CD4-positive, alpha-beta T cell (primary cell): ENCODE measurements at regions not wholly inside any gene's neighbourhood (a gene's known extent, or its start where the extent isn't known, plus 50 kb on each side); places are given as distances from the start of the nearest gene placed in this dataset.
"Not testable (repeated sequence)": the region's sequence is repeated elsewhere in the genome, so short reads cannot be mapped to it uniquely, and the experiment has no call there.

ENCODE experiments used
- ATAC-seq: fragments of 200-7000 bp; cut with Tn5 transposase; one replicate; pipeline ENCODE4 v1.10.0; 2022; ENCODE audit warnings: mild to moderate bottlenecking; ENCODE audit not compliant: poor library complexity
- CTCF ChIA-PET: fragments of 350-600 bp; sonication (Branson Sonifier 250); formaldehyde crosslinking; loops from one replicate; lab custom pipeline; 2021; ENCODE audit warnings: antibody characterized with exemption, inconsistent platforms; lab: Charles Lee
- POLR2A ChIA-PET: fragments of 350-600 bp; sonication (Branson Sonifier 250); formaldehyde crosslinking; loops from one replicate; lab custom pipeline; 2021; ENCODE audit warnings: antibody characterized with exemption, inconsistent platforms; lab: Charles Lee
- DNase-seq, 14 experiments: peaks; one replicate each; pipeline ENCODE4 v3.0.0-alpha.2; 2013 to 2020; ENCODE audit warnings: mixed read lengths in 2 of 14
- H3K27ac ChIP-seq, 2 donors: one replicate each; pipeline versions ENCODE4 v1.5.1 to v1.7.0; 2013; ENCODE audit warnings: low read length in 2 of 2, low read depth in 1 of 2, mild to moderate bottlenecking in 1 of 2
- H3K27me3 ChIP-seq, 2 experiments: 1 replicate in 1 of 2; 2 replicates in 1 of 2; pipeline versions ENCODE4 v1.6.1 to v1.7.0; 2013; ENCODE audit warnings: low read length in 2 of 2, control low read depth in 1 of 2, mild to moderate bottlenecking in 1 of 2, moderate library complexity in 1 of 2; ENCODE audit not compliant: insufficient read depth in 2 of 2, control insufficient read depth in 1 of 2
- H3K36me3 ChIP-seq: one replicate; pipeline ENCODE4 v1.6.1; 2013; ENCODE audit warnings: low read length, control low read depth; ENCODE audit not compliant: insufficient read depth
- H3K4me1 ChIP-seq: one replicate; pipeline ENCODE4 v1.6.1; 2013; ENCODE audit warnings: low read length, control low read depth; ENCODE audit not compliant: insufficient read depth
- H3K4me3 ChIP-seq: one replicate; pipeline ENCODE4 v1.5.1; 2013; ENCODE audit warnings: mild to moderate bottlenecking, low read length, moderate library complexity
- H3K9me3 ChIP-seq, 2 experiments: 1 replicate in 1 of 2; 2 replicates in 1 of 2; pipeline versions ENCODE4 v1.6.1 to v1.7.0; 2013; ENCODE audit warnings: low read length in 2 of 2, mild to moderate bottlenecking in 2 of 2, control low read depth in 1 of 2, moderate library complexity in 1 of 2; ENCODE audit not compliant: control insufficient read depth in 1 of 2, insufficient read depth in 1 of 2
- H3K27ac Mint-ChIP-seq: one replicate; pipeline ENCODE4 v1.8.0; 2020; ENCODE audit warnings: mixed read lengths
- H3K27me3 Mint-ChIP-seq: one replicate; pipeline ENCODE4 v1.8.0; 2021; ENCODE audit warnings: mixed read lengths
- H3K36me3 Mint-ChIP-seq: one replicate; pipeline ENCODE4 v1.8.0; 2021; ENCODE audit warnings: low read depth, mixed read lengths
- H3K4me1 Mint-ChIP-seq: one replicate; pipeline ENCODE4 v1.8.0; 2021; ENCODE audit warnings: low read depth, mixed read lengths
- H3K4me3 Mint-ChIP-seq: one replicate; pipeline ENCODE4 v1.8.0; 2020; ENCODE audit warnings: mild to moderate bottlenecking, mixed read lengths
- H3K9me3 Mint-ChIP-seq: one replicate; pipeline ENCODE4 v1.8.0; 2020; ENCODE audit warnings: mixed read lengths
- intact Hi-C, 2 experiments: fragments of 100-400 bp; cut with DNase I in 1 of 2; cut with micrococcal nuclease in 1 of 2; formaldehyde crosslinking; loops; one replicate each; pipeline versions ENCODE4 v1.15.1 to v1.9.0; 2023 to 2025; cut with DNase I, micrococcal nuclease
- TF ChIP-seq, protein P1 (sequence below): fragments of 200-600 bp; IDR thresholded peaks from one replicate; pipeline ENCODE4 v1.8.0; 2022; ENCODE audit warnings: antibody characterized with exemption, mild to moderate bottlenecking

DNA sequence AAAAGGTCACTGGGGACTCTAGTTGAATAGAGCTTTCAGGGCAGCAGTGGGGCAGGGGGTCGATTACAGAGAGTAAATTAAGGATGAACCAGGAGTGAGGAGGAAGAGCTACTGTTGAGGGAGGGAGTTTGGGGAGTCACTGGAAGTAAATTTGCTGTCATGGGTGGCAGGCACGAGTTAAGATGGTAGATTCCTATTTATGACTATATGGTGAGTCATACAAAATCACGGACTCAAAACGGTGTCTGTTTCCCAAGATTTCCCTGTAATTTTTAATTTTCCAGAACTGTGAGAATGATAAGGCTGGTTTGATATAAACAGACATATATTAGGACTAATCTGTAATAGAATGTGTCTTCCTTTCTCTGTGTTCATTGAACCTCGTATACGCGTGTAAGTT, 287.6 kb upstream of the GOT2 start:
- Histone ChIP-seq H3K9me3 (peaks cover 0 to 7% of the 10 kb centered on the region in 2 experiments), H3K4me1 (no peaks in the 10 kb centered on the region), H3K27me3 (no peaks in the 10 kb centered on the region), H3K27ac (no peak overlapping the region), H3K36me3 (no peaks in the 10 kb centered on the region), H3K4me3 (no peak overlapping the region)
- POLR2A ChIA-PET = no interaction called here
- Mint-ChIP-seq H3K4me1 (no peaks in the 10 kb centered on the region), H3K4me3 (no peak overlapping the region), H3K27ac (no peak overlapping the region), H3K36me3 (no peaks in the 10 kb centered on the region), H3K9me3 (peaks cover 3% of the 10 kb centered on the region), H3K27me3 (no peaks in the 10 kb centered on the region)
- CTCF ChIA-PET = no interaction called here
- DNase-seq (no peak), ATAC-seq (no peak)
- intact Hi-C loops = no loop called here
- TF ChIP-seq, protein P1, sequence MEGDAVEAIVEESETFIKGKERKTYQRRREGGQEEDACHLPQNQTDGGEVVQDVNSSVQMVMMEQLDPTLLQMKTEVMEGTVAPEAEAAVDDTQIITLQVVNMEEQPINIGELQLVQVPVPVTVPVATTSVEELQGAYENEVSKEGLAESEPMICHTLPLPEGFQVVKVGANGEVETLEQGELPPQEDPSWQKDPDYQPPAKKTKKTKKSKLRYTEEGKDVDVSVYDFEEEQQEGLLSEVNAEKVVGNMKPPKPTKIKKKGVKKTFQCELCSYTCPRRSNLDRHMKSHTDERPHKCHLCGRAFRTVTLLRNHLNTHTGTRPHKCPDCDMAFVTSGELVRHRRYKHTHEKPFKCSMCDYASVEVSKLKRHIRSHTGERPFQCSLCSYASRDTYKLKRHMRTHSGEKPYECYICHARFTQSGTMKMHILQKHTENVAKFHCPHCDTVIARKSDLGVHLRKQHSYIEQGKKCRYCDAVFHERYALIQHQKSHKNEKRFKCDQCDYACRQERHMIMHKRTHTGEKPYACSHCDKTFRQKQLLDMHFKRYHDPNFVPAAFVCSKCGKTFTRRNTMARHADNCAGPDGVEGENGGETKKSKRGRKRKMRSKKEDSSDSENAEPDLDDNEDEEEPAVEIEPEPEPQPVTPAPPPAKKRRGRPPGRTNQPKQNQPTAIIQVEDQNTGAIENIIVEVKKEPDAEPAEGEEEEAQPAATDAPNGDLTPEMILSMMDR = no peak

DNA sequence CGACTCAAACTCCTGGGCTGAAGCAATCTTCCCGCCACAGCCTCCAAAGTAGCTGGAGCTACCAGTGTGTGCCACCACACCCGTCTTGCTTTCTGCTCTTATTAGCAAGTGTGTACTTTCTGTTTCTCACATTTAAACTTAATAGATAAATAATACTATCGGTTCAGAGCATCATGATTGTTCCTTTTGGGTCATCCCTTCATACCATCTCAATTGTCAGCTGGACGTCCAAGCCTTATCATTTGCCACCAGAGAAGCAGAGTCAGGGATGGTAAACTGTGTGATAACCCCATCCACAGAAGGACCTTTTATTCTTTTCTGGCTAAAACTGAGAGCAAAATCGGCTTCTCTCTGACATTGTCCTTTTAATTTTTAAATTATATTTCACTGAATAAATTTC, 279.8 kb upstream of the GOT2 start:
- intact Hi-C loops = no loop called here
- Mint-ChIP-seq H3K36me3 (no peaks in the 10 kb centered on the region), H3K4me1 (no peaks in the 10 kb centered on the region), H3K4me3 (no peak overlapping the region), H3K27me3 (no peaks in the 10 kb centered on the region), H3K9me3 (no peaks in the 10 kb centered on the region), H3K27ac (no peak overlapping the region)
- Histone ChIP-seq H3K27ac (no peak overlapping the region), H3K4me1 (no peaks in the 10 kb centered on the region), H3K27me3 (peaks cover 0 to 3% of the 10 kb centered on the region in 2 experiments), H3K36me3 (no peaks in the 10 kb centered on the region), H3K9me3 (no peaks in the 10 kb centered on the region), H3K4me3 (no peak overlapping the region)
- TF ChIP-seq, protein P1 = no peak
- ChIA-PET POLR2A (no interaction called here), CTCF (no interaction called here)
- ATAC-seq = no peak
- no peak for DNase-seq

DNA sequence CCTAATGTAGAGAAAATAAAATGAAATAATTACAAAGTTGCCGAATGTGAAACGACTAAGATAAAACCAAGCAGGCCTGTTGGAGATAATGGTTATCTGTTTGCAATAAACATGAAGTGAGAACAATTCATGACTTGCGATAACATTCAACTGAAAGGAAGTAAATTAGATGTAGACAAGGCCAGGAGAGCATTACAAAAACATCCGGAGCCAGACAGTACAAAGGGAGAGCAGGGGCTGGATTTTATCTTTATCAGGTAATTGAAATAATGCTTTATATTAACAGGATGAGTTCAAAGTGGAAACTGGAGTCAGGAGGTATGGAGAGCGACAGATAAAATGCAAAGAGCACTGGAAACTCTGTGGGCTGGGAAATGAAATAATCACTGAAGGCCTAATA, 265.6 kb upstream of the GOT2 start:
- H3K27me3 ChIP-seq = no peaks in the 10 kb centered on the region
- Mint-ChIP-seq H3K4me3 (no peak overlapping the region), H3K27ac (no peak overlapping the region), H3K36me3 (no peaks in the 10 kb centered on the region), H3K9me3 (no peaks in the 10 kb centered on the region), H3K27me3 (no peaks in the 10 kb centered on the region), H3K4me1 (no peaks in the 10 kb centered on the region)
- H3K9me3 ChIP-seq = no peaks in the 10 kb centered on the region
- no peaks in the 10 kb centered on the region for H3K36me3 ChIP-seq
- ChIA-PET POLR2A (no interaction called here), CTCF (no interaction called here)
- DNase-seq = no peak
- no peaks in the 10 kb centered on the region for H3K4me1 ChIP-seq
- H3K27ac ChIP-seq = no peak overlapping the region
- intact Hi-C loops = no loop called here
- TF ChIP-seq, protein P1 = no peak
- H3K4me3 ChIP-seq = no peak overlapping the region
- ATAC-seq = no peak

DNA sequence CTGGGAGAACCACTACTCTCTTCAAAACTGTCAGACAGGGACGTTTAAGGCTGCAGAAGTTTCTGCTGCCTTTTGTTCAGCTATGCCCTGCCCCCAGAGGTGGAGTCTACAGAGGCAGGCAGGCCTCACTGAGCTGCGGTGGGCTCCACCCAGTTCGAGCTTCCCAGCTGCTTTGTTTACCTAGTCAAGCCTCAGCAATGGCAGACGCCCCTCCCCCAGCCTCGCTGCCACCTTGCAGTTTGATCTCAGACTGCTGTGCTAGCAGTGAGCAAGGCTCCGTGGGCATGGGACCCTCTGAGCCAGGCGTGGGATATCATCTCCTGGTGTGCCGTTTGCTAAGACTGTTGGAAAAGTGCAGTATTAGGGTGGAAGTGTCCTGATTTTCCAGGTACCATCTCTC, 258.6 kb upstream of the GOT2 start:
- H3K4me3 Mint-ChIP-seq, ATAC-seq, H3K36me3 Mint-ChIP-seq, H3K9me3 ChIP-seq, H3K27me3 ChIP-seq, H3K4me3 ChIP-seq, H3K36me3 ChIP-seq, intact Hi-C loops, H3K27ac ChIP-seq, H3K4me1 ChIP-seq, H3K4me1 Mint-ChIP-seq, H3K27ac Mint-ChIP-seq, CTCF ChIA-PET, H3K27me3 Mint-ChIP-seq, POLR2A ChIA-PET: not testable (repeated sequence)
- peaks cover 12% of the 10 kb centered on the region for H3K9me3 Mint-ChIP-seq
- peak in 1 of 14 experiments; percentile 7 for DNase-seq

DNA sequence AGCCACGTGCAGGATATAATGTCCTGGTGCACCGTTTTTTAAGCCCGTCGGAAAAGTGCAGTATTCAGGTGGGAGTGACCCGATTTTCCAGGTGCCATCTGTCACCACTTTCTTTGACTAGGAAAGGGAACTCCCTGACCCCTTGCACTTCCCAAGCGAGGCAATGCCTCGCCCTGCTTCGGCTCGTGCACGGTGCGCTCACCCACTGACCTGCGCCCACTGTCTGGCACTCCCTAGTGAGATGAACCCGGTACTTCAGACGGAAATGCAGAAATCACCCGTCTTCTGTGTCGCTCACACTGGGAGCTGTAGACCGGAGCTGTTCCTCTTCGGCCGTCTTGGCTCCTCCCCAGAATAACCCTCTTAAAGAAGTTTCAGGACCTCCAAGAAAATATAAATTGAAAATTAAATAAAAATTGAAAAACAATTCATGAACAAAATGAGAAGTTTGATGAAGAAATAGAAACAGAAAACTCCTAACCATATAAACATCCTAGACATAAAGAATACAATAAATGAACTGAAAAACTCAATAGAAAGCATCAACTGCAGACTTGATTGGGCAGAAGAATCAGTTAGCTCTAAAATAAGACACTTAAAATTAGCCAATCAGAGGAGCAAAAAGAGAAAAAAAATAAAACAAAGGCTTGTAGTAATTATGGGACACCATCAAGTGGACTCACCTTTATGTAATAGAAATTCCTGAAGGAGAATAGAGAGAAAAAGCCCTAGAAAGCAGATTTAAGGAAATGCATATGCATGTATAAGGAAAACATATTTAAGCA, 249.3 kb upstream of the GOT2 start:
- CTCF ChIA-PET, H3K27ac ChIP-seq, H3K27ac Mint-ChIP-seq: not testable (repeated sequence)

More for the DNA sequence above, 249.3 kb upstream of the GOT2 start:
- H3K27me3 ChIP-seq, H3K9me3 Mint-ChIP-seq, POLR2A ChIA-PET, ATAC-seq, H3K36me3 Mint-ChIP-seq, H3K27me3 Mint-ChIP-seq, intact Hi-C loops, DNase-seq, H3K4me3 ChIP-seq, H3K4me3 Mint-ChIP-seq, H3K4me1 Mint-ChIP-seq, H3K36me3 ChIP-seq, H3K4me1 ChIP-seq: not testable (repeated sequence)
- H3K9me3 ChIP-seq = peaks cover 15 to 19% of the 10 kb centered on the region in 2 experiments
